Ishikawa (cell line): ENCODE measurements at regions not wholly inside any gene's neighbourhood (a gene's known extent, or its start where the extent isn't known, plus 50 kb on each side); places are given as distances from the start of the nearest gene placed in this dataset.

Source experiments
- CEBPB ChIP-seq: IDR thresholded peaks from 2 replicates; pipeline ENCODE4 v1.6.1; 2012
- CREB1 ChIP-seq: IDR thresholded peaks from 2 replicates; pipeline ENCODE4 v1.6.1; 2012; ENCODE audit warnings: low read depth
- EGR1 ChIP-seq: IDR thresholded peaks from 2 replicates; pipeline ENCODE4 v1.6.1; 2012
- EP300 ChIP-seq: IDR thresholded peaks from 2 replicates; pipeline ENCODE4 v1.6.1; 2012; ENCODE audit warnings: borderline replicate concordance
- FOXM1 ChIP-seq: IDR thresholded peaks from 2 replicates; pipeline ENCODE4 v1.6.1; 2012; ENCODE audit warnings: low read depth, borderline replicate concordance
- NFIC ChIP-seq: IDR thresholded peaks from 2 replicates; pipeline ENCODE4 v1.6.1; 2012
- RAD21 ChIP-seq: IDR thresholded peaks from 2 replicates; pipeline ENCODE4 v1.6.1; 2012; ENCODE audit warnings: low read depth
- TAF1 ChIP-seq: IDR thresholded peaks from 2 replicates; pipeline ENCODE4 v1.6.1; 2012; ENCODE audit warnings: low read depth, mild to moderate bottlenecking
- TCF12 ChIP-seq: IDR thresholded peaks from 2 replicates; pipeline ENCODE4 v1.6.1; 2012; ENCODE audit warnings: low read depth
- TEAD4 ChIP-seq: IDR thresholded peaks from 2 replicates; pipeline ENCODE4 v1.6.1; 2012
- YY1 ChIP-seq: IDR thresholded peaks from 2 replicates; pipeline ENCODE4 v1.6.1; 2012; ENCODE audit warnings: low read depth
- ZBTB7A ChIP-seq: IDR thresholded peaks from 2 replicates; pipeline ENCODE4 v1.6.1; 2012; ENCODE audit warnings: low read depth
- TF ChIP-seq, protein P1 (sequence below): IDR thresholded peaks from 2 replicates; pipeline ENCODE4 v1.6.1; 2012; ENCODE audit warnings: low read depth, mild to moderate bottlenecking
- TF ChIP-seq, protein P2 (sequence below): IDR thresholded peaks from 2 replicates; pipeline ENCODE4 v1.6.1; 2012
- TF ChIP-seq, protein P3 (sequence below): IDR thresholded peaks from 2 replicates; pipeline ENCODE4 v1.6.1; 2012

DNA sequence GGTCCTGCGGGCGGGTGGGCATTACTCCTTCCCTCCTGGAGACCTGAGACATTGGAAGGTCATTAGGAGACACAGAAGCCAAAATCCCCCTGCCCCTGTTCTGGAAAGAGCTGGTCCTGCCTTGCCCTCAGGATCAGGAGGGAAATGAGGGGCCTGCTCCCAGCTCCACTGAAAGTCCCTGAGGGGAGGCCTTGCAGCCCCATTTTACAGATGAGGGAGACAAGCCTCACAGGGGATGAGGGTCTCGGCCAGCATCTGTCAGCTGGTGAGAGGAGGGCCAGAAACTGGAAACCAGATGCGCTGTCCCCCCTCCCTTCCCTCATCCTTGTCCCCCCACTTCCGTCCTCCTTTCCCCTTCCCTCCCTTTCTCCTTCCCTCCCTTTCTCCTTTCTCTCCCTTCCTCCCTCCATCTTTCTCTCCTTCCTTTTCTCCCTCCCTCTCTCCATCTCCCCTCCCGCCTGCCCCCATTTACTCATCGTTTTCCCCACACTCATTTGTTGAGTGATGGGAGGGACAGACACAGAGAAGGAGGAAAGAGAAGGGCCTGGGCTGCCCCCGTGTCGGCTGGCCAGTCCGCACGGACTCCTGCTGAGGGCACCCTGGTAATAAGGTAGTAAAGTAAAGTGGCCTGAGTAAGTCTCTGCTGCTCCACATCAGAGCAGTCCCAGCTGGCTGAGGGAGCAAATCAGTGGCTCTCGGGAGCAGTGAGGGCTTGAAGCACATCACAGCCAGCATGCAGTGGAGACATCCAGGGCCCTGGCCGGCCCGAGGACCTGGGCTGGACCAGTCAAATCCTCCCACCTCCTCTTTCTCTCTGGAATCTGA is 112.4 kb upstream of the ALDH1A3 start:
- TF ChIP-seq CEBPB, result no peak
- no peak for TF ChIP-seq EP300
- no peak for TF ChIP-seq ZBTB7A
- no peak for TF ChIP-seq TCF12
- TF ChIP-seq, protein P1, sequence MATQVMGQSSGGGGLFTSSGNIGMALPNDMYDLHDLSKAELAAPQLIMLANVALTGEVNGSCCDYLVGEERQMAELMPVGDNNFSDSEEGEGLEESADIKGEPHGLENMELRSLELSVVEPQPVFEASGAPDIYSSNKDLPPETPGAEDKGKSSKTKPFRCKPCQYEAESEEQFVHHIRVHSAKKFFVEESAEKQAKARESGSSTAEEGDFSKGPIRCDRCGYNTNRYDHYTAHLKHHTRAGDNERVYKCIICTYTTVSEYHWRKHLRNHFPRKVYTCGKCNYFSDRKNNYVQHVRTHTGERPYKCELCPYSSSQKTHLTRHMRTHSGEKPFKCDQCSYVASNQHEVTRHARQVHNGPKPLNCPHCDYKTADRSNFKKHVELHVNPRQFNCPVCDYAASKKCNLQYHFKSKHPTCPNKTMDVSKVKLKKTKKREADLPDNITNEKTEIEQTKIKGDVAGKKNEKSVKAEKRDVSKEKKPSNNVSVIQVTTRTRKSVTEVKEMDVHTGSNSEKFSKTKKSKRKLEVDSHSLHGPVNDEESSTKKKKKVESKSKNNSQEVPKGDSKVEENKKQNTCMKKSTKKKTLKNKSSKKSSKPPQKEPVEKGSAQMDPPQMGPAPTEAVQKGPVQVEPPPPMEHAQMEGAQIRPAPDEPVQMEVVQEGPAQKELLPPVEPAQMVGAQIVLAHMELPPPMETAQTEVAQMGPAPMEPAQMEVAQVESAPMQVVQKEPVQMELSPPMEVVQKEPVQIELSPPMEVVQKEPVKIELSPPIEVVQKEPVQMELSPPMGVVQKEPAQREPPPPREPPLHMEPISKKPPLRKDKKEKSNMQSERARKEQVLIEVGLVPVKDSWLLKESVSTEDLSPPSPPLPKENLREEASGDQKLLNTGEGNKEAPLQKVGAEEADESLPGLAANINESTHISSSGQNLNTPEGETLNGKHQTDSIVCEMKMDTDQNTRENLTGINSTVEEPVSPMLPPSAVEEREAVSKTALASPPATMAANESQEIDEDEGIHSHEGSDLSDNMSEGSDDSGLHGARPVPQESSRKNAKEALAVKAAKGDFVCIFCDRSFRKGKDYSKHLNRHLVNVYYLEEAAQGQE, result no peak

DNA sequence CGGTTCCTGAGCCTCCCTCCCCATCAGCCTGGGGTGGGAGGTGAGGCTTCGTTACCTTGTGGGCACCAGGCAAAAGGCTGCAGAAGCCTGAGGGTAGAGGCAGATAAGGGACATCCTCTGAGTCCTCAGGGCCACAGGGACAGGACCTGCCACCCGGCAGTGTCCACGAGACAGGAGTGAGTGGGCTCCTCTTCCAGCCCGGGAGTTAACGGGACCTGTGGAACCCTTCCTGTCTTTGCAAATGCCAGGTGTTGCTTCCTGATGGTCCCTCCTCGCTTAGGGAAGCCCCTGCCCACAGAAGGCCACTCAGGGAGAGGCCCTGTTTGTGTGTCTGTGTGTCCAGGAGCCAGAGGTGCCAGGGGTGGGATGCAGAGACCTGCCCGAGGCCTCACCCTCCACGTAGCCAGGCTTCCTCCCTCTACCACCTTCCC is 111.1 kb upstream of the ALDH1A3 start:
- TF ChIP-seq CEBPB (no peak), CREB1 (no peak), ZBTB7A (no peak), EP300 (no peak), RAD21 (no peak), TEAD4 (no peak), EGR1 (no peak), FOXM1 (no peak), NFIC (no peak), TAF1 (no peak), YY1 (no peak), TCF12 (no peak)
- TF ChIP-seq, protein P2, sequence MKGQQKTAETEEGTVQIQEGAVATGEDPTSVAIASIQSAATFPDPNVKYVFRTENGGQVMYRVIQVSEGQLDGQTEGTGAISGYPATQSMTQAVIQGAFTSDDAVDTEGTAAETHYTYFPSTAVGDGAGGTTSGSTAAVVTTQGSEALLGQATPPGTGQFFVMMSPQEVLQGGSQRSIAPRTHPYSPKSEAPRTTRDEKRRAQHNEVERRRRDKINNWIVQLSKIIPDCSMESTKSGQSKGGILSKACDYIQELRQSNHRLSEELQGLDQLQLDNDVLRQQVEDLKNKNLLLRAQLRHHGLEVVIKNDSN, result no peak
- TF ChIP-seq, protein P3, sequence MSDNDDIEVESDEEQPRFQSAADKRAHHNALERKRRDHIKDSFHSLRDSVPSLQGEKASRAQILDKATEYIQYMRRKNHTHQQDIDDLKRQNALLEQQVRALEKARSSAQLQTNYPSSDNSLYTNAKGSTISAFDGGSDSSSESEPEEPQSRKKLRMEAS, result no peak
- TF ChIP-seq, protein P1, result no peak

DNA sequence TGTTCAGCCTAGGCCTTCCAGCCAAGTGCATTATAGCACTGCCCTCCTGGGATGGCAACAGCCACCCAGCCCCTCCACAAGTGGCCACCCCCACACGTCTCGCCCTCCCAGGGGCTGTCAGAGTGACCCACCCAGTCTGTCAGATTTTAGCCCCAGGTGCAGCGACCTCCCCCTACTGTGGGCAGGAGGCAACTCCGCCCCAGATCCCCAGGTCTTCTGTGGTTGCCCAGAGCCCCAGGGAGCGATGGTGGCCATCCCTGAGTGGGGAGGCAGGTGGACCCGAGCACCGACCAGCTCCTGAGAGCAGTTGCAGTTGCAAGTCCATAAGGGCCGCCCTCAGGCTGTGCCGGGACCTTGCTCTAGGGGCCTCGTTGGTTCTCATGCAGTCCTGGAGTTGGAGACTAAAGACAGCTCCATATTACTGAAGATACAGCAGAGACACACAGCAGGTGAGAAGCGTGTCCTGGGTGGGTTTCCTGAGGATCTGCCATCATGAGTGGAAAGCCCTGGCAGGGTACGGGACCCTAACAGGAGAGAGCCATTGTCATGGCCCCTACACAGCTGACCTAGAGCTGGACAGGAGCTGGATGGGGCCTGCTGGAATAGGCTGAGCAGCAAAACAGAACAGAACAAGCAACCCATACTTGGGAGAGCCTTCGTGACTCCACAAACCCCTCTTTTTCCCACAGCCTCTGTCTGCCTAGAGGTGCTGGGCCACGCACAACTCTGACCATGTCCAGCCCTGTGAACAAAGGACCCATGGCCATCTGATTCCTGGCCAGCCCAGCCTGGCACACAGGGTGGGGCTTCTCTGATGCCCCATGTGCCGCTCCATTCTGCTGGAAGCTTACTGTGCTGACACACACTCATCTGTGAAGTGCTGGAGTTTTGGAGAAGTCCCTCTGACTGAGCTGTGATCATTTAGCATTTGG is 110.3 kb upstream of the ALDH1A3 start:
- TF ChIP-seq EP300, result no peak
- TF ChIP-seq CREB1, result no peak
- TF ChIP-seq NFIC, result no peak

DNA sequence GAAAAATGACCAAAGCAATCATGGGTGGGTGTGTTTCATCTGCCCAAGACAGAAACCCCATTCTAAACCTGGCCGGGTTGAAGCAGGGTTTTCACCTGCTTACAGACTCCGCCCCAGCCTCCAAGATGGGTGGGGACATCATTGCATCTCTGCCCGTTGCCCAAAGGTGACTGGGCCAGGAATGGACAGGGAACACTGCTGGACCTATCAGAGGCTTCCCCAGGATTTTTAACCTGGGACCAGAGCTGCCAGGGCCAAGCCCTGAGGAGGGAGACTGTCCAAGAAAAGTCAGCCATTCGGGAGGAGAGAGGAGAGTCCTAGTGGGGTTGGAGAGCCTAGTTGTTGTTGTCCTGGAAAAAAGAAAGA is 109.7 kb upstream of the ALDH1A3 start:
- TF ChIP-seq CREB1, result no peak

DNA sequence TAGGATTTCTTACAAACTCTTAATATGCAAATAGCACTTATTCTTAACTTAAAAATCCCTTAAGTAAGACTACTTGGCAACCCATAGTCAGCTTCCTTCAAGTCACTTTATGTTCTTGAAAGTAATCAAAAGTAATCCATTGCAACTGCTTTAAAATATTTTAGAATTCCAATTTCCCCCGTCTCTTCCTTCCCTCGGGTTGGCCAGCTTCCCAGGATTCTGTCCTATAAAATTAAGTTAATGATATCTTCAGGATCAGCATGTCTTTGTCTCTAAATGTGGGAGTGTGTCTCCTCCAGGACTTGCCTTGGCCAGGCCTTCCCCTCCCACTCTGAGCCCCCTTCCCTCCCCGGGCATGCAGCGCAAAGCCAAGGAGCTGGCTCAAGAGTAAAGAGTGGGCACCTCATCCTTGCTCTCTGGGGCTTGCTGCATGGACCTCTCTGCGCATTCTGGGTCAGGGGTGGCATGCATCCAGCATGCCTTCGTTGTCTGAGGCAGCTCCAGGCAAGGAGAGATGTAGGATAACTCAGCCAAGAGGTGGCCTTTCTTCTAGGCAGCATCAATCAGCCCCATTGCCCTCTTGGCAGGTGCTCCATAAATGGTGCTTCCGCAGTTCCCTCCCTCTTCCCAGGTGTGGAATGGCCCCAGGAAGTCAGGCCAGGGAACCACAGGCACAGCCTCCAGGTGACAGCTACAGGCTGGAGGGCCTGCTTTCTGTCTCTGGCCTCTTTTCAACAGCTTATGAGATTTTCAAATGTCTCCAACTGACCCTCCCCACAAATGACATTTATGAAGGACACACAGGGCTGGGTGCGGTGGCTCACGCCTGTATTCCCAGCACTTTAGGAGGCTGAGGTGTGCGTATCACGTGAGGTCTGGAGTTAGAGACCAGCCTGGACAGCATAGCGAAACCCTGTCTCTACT is 108.7 kb upstream of the ALDH1A3 start:
- TF ChIP-seq FOXM1 (no peak), ZBTB7A (no peak), TEAD4 (no peak), EGR1 (no peak)
- TF ChIP-seq, protein P3, result no peak

DNA sequence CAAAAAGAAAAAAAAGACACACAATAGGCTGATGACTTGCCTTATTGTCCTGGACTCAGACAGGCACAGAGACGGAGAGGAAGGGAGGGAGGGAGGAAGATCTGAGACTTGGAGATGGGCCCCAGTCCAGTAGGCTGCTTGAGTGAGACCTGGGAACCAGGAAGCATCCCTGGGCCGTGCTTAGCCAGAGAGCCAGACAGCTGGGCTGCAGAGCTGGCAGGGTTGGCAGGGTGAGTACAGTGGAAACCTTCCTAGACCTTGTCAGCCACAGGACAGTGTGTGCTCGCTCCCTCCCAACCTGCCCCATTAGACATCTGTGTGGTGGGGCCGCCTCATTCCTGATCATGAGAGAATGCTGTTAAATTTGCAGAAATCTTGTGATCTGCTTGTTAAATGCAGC is 107.9 kb upstream of the ALDH1A3 start:
- no peak for TF ChIP-seq YY1
- TF ChIP-seq ZBTB7A, result no peak
- no peak for TF ChIP-seq FOXM1
- no peak for TF ChIP-seq TAF1
- no peak for TF ChIP-seq NFIC
- TF ChIP-seq TEAD4, result no peak
- no peak for TF ChIP-seq CEBPB
- TF ChIP-seq, protein P1, result no peak
- TF ChIP-seq, protein P3, result no peak
